GM12878 (cell line): ENCODE measurements at regions not wholly inside any gene's neighbourhood (a gene's known extent, or its start where the extent isn't known, plus 50 kb on each side); places are given as distances from the start of the nearest gene placed in this dataset.

ENCODE experiments used
- ATAC-seq: fragments of 200-7000 bp; cut with Tn5 transposase; 3 replicates; pipeline ENCODE4 v1.9.1; 2020; ENCODE audit warnings: mild to moderate bottlenecking, moderate library complexity
- BruUV-seq: library from RNA; stranded (reverse); fragments of 400-500 nt; replicated peaks from 2 replicates; lab custom pipeline; 2021; lab: Mats Ljungman, UMichigan
- CTCF ChIA-PET: fragments of 300-600 bp; sonication (Branson Sonifier 250); formaldehyde crosslinking; extraction: SDS; loops from one replicate; lab custom pipeline; 2021; ENCODE audit warnings: inconsistent platforms; lab: Yijun Ruan, JAX
- POLR2A ChIA-PET: fragments of 350-600 bp; formaldehyde crosslinking; extraction: SDS; loops from one replicate; lab custom pipeline; 2021; ENCODE audit warnings: inconsistent platforms; lab: Charles Lee
- RAD21 ChIA-PET: fragments of 300-600 bp; sonication (Branson Sonifier 250); formaldehyde crosslinking; loops from one replicate; lab custom pipeline; 2023; ENCODE audit warnings: antibody characterized with exemption; ENCODE audit not compliant: unreplicated experiment; lab: Charles Lee
- SMC1A ChIA-PET: fragments of 300-600 bp; sonication (Branson Sonifier 250); formaldehyde crosslinking; loops from one replicate; lab custom pipeline; 2023; ENCODE audit not compliant: unreplicated experiment, uncharacterized antibody; lab: Charles Lee
- DNase-seq: peaks from one replicate; pipeline ENCODE4 v3.0.0-alpha.2; 2011; ENCODE audit warnings: low read depth, low spot score
- FAIRE-seq: peaks from 3 replicates; lab custom pipeline; 2011; peaks lifted over from hg19 to GRCh38; lab: Jason Lieb, UNC
- H2AFZ ChIP-seq: 2 replicates; pipeline ENCODE4 v1.6.0; 2011; ENCODE audit warnings: low read depth, low read length, control low read depth; ENCODE audit not compliant: control insufficient read depth
- H3K27ac ChIP-seq: 2 replicates; pipeline ENCODE4 v1.5.1; 2011; ENCODE audit warnings: control low read depth; ENCODE audit not compliant: control insufficient read depth, insufficient read depth
- H3K27me3 ChIP-seq, 2 experiments: replicated peaks in 1 of 2; 2 replicates each; pipeline versions ENCODE4 v1.6.0 to v1.6.1; 2011; ENCODE audit warnings: low read length in 1 of 2; ENCODE audit not compliant: control insufficient read depth in 2 of 2, insufficient read depth in 2 of 2
- H3K36me3 ChIP-seq, 2 experiments: 2 replicates each; pipeline ENCODE4 v1.5.1; 2011; ENCODE audit warnings: low read length in 1 of 2; ENCODE audit not compliant: control insufficient read depth in 2 of 2, insufficient read depth in 2 of 2
- H3K4me1 ChIP-seq: 2 replicates; pipeline ENCODE4 v1.6.1; 2011; ENCODE audit warnings: mild to moderate bottlenecking, low read length, moderate library complexity, mixed read lengths; ENCODE audit not compliant: control insufficient read depth, insufficient read depth
- H3K4me2 ChIP-seq: 2 replicates; pipeline ENCODE4 v1.6.0; 2011; ENCODE audit warnings: control low read depth; ENCODE audit not compliant: control insufficient read depth, insufficient read depth
- H3K4me3 ChIP-seq: fragments of 200-600 bp; sonication (generic); 2 replicates; pipeline ENCODE4 v1.5.1; 2016
- H3K79me2 ChIP-seq: 2 replicates; pipeline ENCODE4 v1.6.0; 2011; ENCODE audit warnings: low read length; ENCODE audit not compliant: control insufficient read depth, insufficient read depth
- H3K9ac ChIP-seq: 2 replicates; pipeline ENCODE4 v1.8.0; 2011; ENCODE audit warnings: low read length, control low read depth, mixed read lengths; ENCODE audit not compliant: control insufficient read depth, insufficient read depth
- H3K9me3 ChIP-seq: replicated peaks from 3 replicates; pipeline ENCODE4 v1.5.1; 2011; ENCODE audit warnings: mild to moderate bottlenecking, low read length; ENCODE audit not compliant: control insufficient read depth, insufficient read depth
- H4K20me1 ChIP-seq: 2 replicates; pipeline ENCODE4 v1.6.0; 2011; ENCODE audit not compliant: control insufficient read depth, insufficient read depth
- CBX5 ChIP-seq: sonication (generic); IDR thresholded peaks from 2 replicates; pipeline ENCODE4 v1.6.1; 2016; ENCODE audit warnings: low read depth, moderate library complexity, mild to moderate bottlenecking, inconsistent platforms
- GABPA ChIP-seq: IDR thresholded peaks from 2 replicates; pipeline ENCODE4 v1.6.1; 2014; ENCODE audit warnings: antibody characterized with exemption, low read depth, mild to moderate bottlenecking, inconsistent platforms
- MTA2 ChIP-seq: fragments of 450-650 bp; IDR thresholded peaks from 2 replicates; pipeline ENCODE4 v1.6.1; 2016; ENCODE audit warnings: low read depth, mild to moderate bottlenecking, moderate library complexity
- MTA3 ChIP-seq: IDR thresholded peaks from 2 replicates; pipeline ENCODE4 v1.6.1; 2012; ENCODE audit warnings: low read length, inconsistent platforms, borderline replicate concordance
- NBN ChIP-seq: fragments of 450-650 bp; IDR thresholded peaks from 2 replicates; pipeline ENCODE4 v1.6.1; 2016
- PBX3 ChIP-seq: IDR thresholded peaks from 2 replicates; pipeline ENCODE4 v1.6.1; 2011; ENCODE audit warnings: mild to moderate bottlenecking, low read depth, low read length, moderate library complexity; ENCODE audit not compliant: insufficient replicate concordance
- RELA ChIP-seq: fragments of 450-650 bp; IDR thresholded peaks from 2 replicates; pipeline ENCODE4 v1.8.0; 2014; ENCODE audit warnings: borderline replicate concordance; ENCODE audit not compliant: partially characterized antibody
- SMAD5 ChIP-seq: IDR thresholded peaks from 2 replicates; pipeline ENCODE4 v1.6.1; 2016; ENCODE audit warnings: antibody characterized with exemption, low read depth
- SPI1 ChIP-seq: IDR thresholded peaks from 2 replicates; pipeline ENCODE4 v1.6.1; 2011; ENCODE audit warnings: low read depth, mild to moderate bottlenecking, low read length, moderate library complexity, borderline replicate concordance; ENCODE audit not compliant: insufficient read depth
- SUPT20H ChIP-seq: IDR thresholded peaks from 2 replicates; pipeline ENCODE4 v1.6.1; 2011; ENCODE audit warnings: low read depth, mild to moderate bottlenecking, low read length, moderate library complexity, borderline replicate concordance; ENCODE audit not compliant: control insufficient read depth
- SUZ12 ChIP-seq: fragments of 200-600 bp; sonication (generic); IDR thresholded peaks from one replicate; pipeline ENCODE4 v1.6.1; 2018; ENCODE audit warnings: antibody characterized with exemption, mild to moderate bottlenecking; ENCODE audit not compliant: unreplicated experiment
- TAF1 ChIP-seq: IDR thresholded peaks from 2 replicates; pipeline ENCODE4 v1.6.1; 2011; ENCODE audit warnings: mild to moderate bottlenecking, low read depth, low read length, borderline replicate concordance
- ZNF687 ChIP-seq: fragments of 450-650 bp; IDR thresholded peaks from 2 replicates; pipeline ENCODE4 v1.6.1; 2017; ENCODE audit warnings: mild to moderate bottlenecking, moderate library complexity
- WGBS: methylation state at CpG from one replicate; pipeline ENCODE4 v1.1.6; 2016; ENCODE audit warnings: low lambda C conversion rate; ENCODE audit not compliant: insufficient replicate concordance, insufficient coverage; ENCODE audit errors: missing lambda C conversion rate; 5-methylcytosine and 5-hydroxymethylcytosine counted together
- in situ Hi-C: fragments of 300-500 bp; cut with MboI; formaldehyde crosslinking; loops from 9 replicates; pipeline ENCODE4 v1.14.3; 2018; ENCODE audit warnings: mixed read lengths
- intact Hi-C: fragments of 100-400 bp; cut with micrococcal nuclease; formaldehyde crosslinking; loops from one replicate; pipeline ENCODE4 v1.14.2; 2022; ENCODE audit not compliant: unreplicated experiment

- Histone ChIP-seq H3K27ac (no peak overlapping the region), H4K20me1 (no peaks in the 10 kb centered on the region), H2AFZ (no peak overlapping the region), H3K9me3 (no peaks in the 10 kb centered on the region; the same call in 2 of the 3 replicates), H3K4me1 (no peaks in the 10 kb centered on the region), H3K4me3 (no peak overlapping the region)
- RAD21 ChIA-PET = no interaction called here
- 16% methylated on average over 4 of the region's 4 CpGs for WGBS
- DNase-seq = no peak
- POLR2A ChIA-PET = no interaction called here
- intact Hi-C loops = no loop called here
- TF ChIP-seq SMAD5 = no peak
- no peak for TF ChIP-seq MTA3
- TF ChIP-seq GABPA = no peak
- no peak for TF ChIP-seq SUPT20H
- no peak for TF ChIP-seq NBN
- TF ChIP-seq TAF1 = no peak
- TF ChIP-seq PBX3 = no peak
- no peak for TF ChIP-seq SUZ12
- TF ChIP-seq CBX5 = no peak
- TF ChIP-seq ZNF687 = no peak
- no peak for TF ChIP-seq MTA2
- no peak for TF ChIP-seq SPI1
- no peak for TF ChIP-seq RELA
- TF ChIP-seq, all 136 proteins: peak for 0
- SMC1A ChIA-PET = no interaction called here
- H3K27me3 ChIP-seq = no peaks in the 10 kb centered on the region
- BruUV-seq = no TSS peak
- CTCF ChIA-PET = no interaction called here
- H3K79me2 ChIP-seq = no peaks in the 10 kb centered on the region
- in situ Hi-C loops = no loop called here
- H3K4me2 ChIP-seq = no peak overlapping the region
- FAIRE-seq (no peak), ATAC-seq (no peak)
- no peaks in the 10 kb centered on the region for H3K36me3 ChIP-seq
- no peak overlapping the region for H3K9ac ChIP-seq
These were observed 54.5 kb upstream of the FNDC3B start for GRCh38 chr3:171984883-171985282.
